ENCODE measurements at regions not wholly inside any gene's neighbourhood (a gene's known extent, or its start where the extent isn't known, plus 50 kb on each side); places are given as distances from the start of the nearest gene placed in this dataset.

- no peak for TF ChIP-seq POLR2A (IDR thresholded peaks at IDR 0.05)
- no peak for TF ChIP-seq CTCF (IDR thresholded peaks at IDR 0.05)
These were observed 51.0 kb upstream of the ACTR3 start for GRCh38 chr2:113838744-113839444.

All from testis (tissue), 2 donors.